Fibroblast of the conjunctiva (primary cell): ENCODE measurements at regions not wholly inside any gene's neighbourhood (a gene's known extent, or its start where the extent isn't known, plus 50 kb on each side); places are given as distances from the start of the nearest gene placed in this dataset.

Experiments
- DNase-seq: peaks from one replicate; pipeline ENCODE4 v3.0.0-alpha.2; 2010; ENCODE audit warnings: low read depth

- DNase-seq: peak; percentile 89
Observed at GRCh38 chr2:12587729-12588522, 128.8 kb upstream of the TRIB2 start.

GRCh38 chr2:12588986-12589385 is 127.8 kb upstream of the TRIB2 start:
- no peak for DNase-seq

- DNase-seq: no peak
Observed at GRCh38 chr2:12589802-12590320, 126.9 kb upstream of the TRIB2 start.

- DNase-seq: no peak
Observed at GRCh38 chr2:12592296-12592695, 124.4 kb upstream of the TRIB2 start.

GRCh38 chr2:12594590-12594989 is 122.1 kb upstream of the TRIB2 start:
- DNase-seq: no peak

GRCh38 chr2:12596771-12597170 is 120.0 kb upstream of the TRIB2 start:
- DNase-seq: no peak

- no peak for DNase-seq
Observed at GRCh38 chr2:12597610-12598009, 119.1 kb upstream of the TRIB2 start.

GRCh38 chr2:12602661-12603060 is 114.1 kb upstream of the TRIB2 start:
- no peak for DNase-seq

GRCh38 chr2:12603781-12604295 is 112.9 kb upstream of the TRIB2 start:
- no peak for DNase-seq

GRCh38 chr2:12604341-12604740 is 112.4 kb upstream of the TRIB2 start:
- no peak for DNase-seq

- DNase-seq: no peak
Observed at GRCh38 chr2:12605366-12605765, 111.4 kb upstream of the TRIB2 start.

- no peak for DNase-seq
Observed at GRCh38 chr2:12605936-12606335, 110.8 kb upstream of the TRIB2 start.

- DNase-seq: no peak
Observed at GRCh38 chr2:12606472-12607000, 110.2 kb upstream of the TRIB2 start.

- no peak for DNase-seq
Observed at GRCh38 chr2:12607971-12608370, 108.8 kb upstream of the TRIB2 start.

GRCh38 chr2:12610314-12610713 is 106.4 kb upstream of the TRIB2 start:
- DNase-seq: no peak

- no peak for DNase-seq
Observed at GRCh38 chr2:12612168-12612567, 104.6 kb upstream of the TRIB2 start.

GRCh38 chr2:12612671-12613070 is 104.1 kb upstream of the TRIB2 start:
- DNase-seq: no peak

- DNase-seq: no peak
Observed at GRCh38 chr2:12613137-12613835, 103.5 kb upstream of the TRIB2 start.

- DNase-seq: no peak
Observed at GRCh38 chr2:12615509-12615908, 101.2 kb upstream of the TRIB2 start.

- DNase-seq: no peak
Observed at GRCh38 chr2:12616456-12617156, 100.1 kb upstream of the TRIB2 start.

- DNase-seq: no peak
Observed at GRCh38 chr2:12617366-12617765, 99.4 kb upstream of the TRIB2 start.

- no peak for DNase-seq
Observed at GRCh38 chr2:12617853-12618252, 98.9 kb upstream of the TRIB2 start.
